GM10248 (cell line): ENCODE measurements at regions not wholly inside any gene's neighbourhood (a gene's known extent, or its start where the extent isn't known, plus 50 kb on each side); places are given as distances from the start of the nearest gene placed in this dataset.

Source experiments
- CTCF ChIA-PET: fragments of 300-600 bp; sonication (Branson Sonifier 250); formaldehyde crosslinking; extraction: SDS; loops from one replicate; lab custom pipeline; 2021; ENCODE audit warnings: antibody characterized with exemption; lab: Yijun Ruan, JAX
- POLR2A ChIA-PET: fragments of 350-650 bp; sonication (Branson Sonifier 250); formaldehyde crosslinking; extraction: SDS; loops from one replicate; lab custom pipeline; 2020; ENCODE audit warnings: antibody characterized with exemption; lab: Yijun Ruan, JAX
- DNase-seq: peaks from one replicate; pipeline ENCODE4 v3.0.0; 2012; ENCODE audit errors: extremely low spot score
- TF ChIP-seq, protein P1 (sequence below): IDR thresholded peaks from 2 replicates; pipeline ENCODE4 v1.5.1; 2012; ENCODE audit warnings: mild to moderate bottlenecking, low read depth; ENCODE audit errors: extremely low read depth, missing control alignments, control extremely low read depth

GRCh38 chr2:120430957-120431356 lies 85.0 kb downstream of the INHBB start:
- ChIA-PET CTCF (no interaction called here), POLR2A (no interaction called here)
- TF ChIP-seq, protein P1, sequence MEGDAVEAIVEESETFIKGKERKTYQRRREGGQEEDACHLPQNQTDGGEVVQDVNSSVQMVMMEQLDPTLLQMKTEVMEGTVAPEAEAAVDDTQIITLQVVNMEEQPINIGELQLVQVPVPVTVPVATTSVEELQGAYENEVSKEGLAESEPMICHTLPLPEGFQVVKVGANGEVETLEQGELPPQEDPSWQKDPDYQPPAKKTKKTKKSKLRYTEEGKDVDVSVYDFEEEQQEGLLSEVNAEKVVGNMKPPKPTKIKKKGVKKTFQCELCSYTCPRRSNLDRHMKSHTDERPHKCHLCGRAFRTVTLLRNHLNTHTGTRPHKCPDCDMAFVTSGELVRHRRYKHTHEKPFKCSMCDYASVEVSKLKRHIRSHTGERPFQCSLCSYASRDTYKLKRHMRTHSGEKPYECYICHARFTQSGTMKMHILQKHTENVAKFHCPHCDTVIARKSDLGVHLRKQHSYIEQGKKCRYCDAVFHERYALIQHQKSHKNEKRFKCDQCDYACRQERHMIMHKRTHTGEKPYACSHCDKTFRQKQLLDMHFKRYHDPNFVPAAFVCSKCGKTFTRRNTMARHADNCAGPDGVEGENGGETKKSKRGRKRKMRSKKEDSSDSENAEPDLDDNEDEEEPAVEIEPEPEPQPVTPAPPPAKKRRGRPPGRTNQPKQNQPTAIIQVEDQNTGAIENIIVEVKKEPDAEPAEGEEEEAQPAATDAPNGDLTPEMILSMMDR = no peak
- DNase-seq = no peak

- DNase-seq = no peak
- POLR2A ChIA-PET = no interaction called here
- CTCF ChIA-PET = interaction anchor here (1.1 kb wide), 1 partner anchor 729 kb away, joined by 3 read pairs; no protein-coding TSS in a partner anchor
- TF ChIP-seq, protein P1 = no peak
These were observed 85.7 kb downstream of the INHBB start for GRCh38 chr2:120431386-120432292.

- CTCF ChIA-PET = interaction anchor here (1.1 kb wide), 1 partner anchor 730 kb away, joined by 3 read pairs; no protein-coding TSS in a partner anchor
- TF ChIP-seq, protein P1 = no peak
- DNase-seq = no peak
- POLR2A ChIA-PET = no interaction called here
These were observed 86.5 kb downstream of the INHBB start for GRCh38 chr2:120432293-120432975.

GRCh38 chr2:120432976-120433815 lies 87.3 kb downstream of the INHBB start:
- TF ChIP-seq, protein P1 = no peak
- POLR2A ChIA-PET = no interaction called here
- no peak for DNase-seq
- CTCF ChIA-PET = no interaction called here

DNA sequence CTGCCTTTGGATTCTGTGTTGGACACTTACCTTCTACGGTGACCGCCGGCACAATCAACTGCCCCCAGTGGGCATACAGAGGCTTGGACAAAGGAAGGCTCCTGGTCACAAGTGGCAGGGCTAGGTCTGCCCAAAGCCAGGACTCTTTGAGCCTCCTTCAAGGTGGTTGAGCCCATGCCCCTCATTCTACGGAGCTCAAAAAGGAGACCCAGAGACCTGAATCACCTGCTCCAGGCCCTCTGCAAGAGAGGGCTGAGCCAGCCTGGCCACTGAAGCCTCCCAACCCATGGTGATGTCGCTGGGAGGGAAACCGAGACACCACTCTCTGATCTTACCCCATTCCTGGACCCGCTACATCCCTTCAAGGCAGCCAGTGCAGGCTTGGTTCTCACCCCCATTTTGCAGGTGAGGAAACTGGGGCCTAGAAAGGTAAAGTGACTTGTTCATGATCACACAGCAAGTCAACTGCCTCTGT lies 87.9 kb downstream of the INHBB start:
- POLR2A ChIA-PET = no interaction called here
- no peak for DNase-seq
- CTCF ChIA-PET = no interaction called here
- TF ChIP-seq, protein P1 = no peak
